GDM1 (cell line): ENCODE measurements at regions not wholly inside any gene's neighbourhood (a gene's known extent, or its start where the extent isn't known, plus 50 kb on each side); places are given as distances from the start of the nearest gene placed in this dataset.
"Not testable (repeated sequence)": the region's sequence is repeated elsewhere in the genome, so short reads cannot be mapped to it uniquely, and the experiment has no call there.

ENCODE experiments used
- DNase-seq: peaks from one replicate; lab custom pipeline; 2025; lab: John Stamatoyannopoulos, UW

DNA sequence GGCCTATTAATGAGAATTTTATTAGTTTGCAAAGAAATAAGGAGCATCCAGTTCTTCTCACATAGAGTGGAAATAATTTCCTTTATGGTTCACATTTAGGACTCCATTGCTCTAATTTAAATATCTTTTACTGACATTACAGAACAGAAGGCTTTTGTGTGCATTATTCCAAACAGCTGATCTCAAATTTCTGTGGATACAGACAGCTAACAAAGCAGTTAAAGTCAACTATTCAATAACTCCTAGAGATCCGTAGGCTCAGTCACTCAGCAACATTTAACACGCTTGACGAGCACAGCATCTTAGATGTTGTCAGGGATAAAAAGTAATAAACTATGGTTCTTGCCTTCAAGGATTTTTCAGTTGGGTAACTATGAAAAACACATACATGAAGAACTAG, 305.8 kb upstream of the SYNCRIP start:
- no peak for DNase-seq

DNA sequence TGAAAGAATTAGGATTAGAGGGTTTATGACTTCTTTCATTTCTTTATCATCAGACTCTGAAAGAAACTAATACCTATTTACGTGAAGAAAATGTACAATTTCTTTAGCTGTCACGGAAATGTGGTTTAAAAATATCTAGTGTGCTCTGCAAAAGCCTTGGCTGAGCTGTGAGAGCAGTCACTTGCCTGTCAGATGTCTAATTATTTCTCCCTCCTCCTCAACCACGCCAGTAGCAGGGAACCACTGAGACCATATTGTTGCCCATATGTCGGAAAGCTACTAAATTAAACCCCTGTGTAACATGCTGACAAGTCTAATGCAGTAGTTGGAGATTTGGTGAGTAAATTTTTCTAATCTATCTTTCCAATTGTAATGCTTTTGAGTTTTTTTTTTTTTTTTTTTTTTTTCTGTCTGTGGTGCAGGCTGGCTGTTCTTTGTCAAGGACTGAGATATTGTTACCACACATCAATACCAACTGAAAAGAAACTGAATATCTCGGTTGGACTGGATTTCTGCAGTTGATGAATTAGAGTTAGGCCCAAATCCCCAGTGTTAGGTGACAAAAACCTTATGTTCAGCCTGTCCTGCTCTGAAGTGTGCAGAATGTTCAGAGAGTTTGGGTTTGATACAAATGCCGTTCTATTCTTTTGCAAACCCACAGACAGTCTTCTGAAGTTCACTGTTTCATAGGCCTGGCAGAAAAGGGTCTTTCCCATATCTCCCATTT, 302.9 kb upstream of the SYNCRIP start:
- DNase-seq, result no peak

DNA sequence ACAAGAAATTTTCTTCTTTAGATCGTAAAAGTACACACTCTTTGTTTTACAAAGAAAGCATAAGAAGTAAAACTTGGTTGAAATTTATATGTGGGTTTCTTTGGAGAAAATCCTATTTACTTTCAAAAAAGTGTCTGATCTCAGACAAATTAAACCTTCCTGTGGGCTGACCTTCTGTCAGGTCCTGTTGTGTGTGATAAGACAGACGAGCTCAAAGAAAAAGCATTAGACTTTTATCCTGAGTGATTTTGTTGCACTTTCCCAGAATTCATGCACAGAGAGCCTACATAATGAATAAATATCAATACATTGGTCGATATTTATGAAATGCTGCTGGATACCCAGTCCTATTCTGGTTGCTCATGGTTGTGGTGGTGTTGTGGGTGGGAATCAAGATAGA, 302.1 kb upstream of the SYNCRIP start:
- no peak for DNase-seq

DNA sequence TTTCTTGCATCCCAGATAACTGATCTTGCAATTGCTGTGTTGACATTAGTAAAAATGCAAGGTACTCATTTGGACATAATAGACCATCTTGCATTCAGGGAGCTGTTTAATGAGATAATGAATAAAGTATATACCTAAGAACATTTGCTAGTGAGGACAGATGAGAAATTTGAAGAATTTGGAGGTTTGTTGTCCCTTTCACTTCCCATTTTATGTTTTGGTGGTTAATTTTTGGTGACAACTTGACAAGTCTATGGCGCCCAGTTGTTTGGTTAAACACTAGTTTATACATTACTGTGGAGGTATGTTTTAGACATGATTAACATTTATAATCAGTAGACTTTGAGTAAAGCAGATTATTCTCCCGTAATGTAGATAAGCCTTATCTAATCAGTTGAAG, 300.2 kb upstream of the SYNCRIP start:
- no peak for DNase-seq

DNA sequence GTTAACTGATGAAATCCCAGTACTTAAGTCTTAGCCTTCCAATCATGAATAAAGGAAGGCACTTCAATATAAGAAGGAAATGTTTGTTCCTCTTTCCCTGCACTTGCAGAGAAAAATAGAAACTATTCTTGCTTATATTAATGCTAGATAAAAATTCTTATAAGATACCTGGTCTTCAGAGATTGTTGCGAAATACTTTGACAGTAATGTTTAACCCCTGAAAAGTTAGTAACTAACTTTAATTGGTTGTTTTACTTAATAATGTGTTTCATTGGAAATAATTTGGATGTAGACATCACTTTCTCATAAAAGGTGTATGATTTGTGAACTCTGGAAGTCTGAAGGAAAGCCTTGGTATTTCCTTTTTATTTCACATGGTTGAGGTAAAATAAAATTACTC, 294.2 kb upstream of the SYNCRIP start:
- no peak for DNase-seq

DNA sequence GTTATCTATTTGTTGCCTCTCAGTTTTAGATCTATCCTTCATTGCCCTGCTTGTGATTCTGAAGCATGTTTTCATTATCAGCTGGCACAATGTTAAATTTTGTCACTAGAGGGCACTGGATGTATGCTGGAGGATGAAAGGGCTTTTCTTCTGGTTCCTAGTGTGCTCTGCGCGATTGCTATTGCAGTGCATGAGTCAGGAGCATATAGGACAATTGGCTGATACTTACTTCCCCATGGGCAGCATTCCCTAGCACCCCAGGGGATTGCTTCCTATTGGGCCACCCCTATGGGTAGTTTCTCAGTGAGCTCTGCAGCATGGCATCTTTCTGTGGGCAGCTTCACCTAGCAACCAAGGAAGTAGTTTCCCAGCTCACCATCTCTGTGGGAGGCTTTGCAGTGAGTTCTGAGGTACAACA, 280.3 kb upstream of the SYNCRIP start:
- peak; percentile 5 for DNase-seq

DNA sequence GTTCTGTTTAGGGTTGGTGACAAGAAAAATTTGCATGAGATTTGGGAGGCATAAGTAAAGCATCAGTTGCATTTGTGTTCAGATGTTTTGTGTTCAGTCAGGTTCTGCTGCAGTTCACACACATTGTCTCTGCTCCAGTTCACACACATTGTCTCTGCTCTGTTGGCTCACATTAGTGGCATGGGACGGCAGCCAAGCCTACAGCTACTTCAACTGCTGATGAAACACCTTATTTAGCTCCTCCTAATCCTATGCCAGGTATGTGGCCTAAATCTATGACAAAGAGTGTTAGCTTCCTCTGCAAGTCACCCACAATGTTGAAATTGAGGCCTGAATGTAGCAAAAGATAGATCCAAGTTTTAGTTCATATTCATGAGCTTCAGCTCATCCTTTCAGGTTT, 278.1 kb upstream of the SYNCRIP start:
- no peak for DNase-seq

DNA sequence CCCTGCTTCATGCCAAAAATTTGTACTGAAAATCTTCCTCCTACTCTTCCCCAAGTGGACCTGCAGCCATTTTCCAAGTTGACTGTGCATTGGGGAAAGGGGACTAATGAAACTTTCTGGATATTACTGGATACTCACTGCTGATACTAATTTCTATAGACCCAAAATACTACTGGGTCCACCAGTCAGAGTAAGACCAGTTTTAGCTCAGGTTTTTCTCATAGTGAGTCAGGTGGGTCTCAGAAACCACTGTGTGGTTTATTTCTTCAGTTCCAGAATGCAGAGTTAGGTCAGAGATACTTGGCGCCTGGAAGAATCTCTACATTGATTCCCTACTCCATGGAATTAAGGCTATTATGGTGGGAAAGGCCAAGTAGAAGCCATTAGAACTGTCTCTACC, 274.8 kb upstream of the SYNCRIP start:
- no peak for DNase-seq

DNA sequence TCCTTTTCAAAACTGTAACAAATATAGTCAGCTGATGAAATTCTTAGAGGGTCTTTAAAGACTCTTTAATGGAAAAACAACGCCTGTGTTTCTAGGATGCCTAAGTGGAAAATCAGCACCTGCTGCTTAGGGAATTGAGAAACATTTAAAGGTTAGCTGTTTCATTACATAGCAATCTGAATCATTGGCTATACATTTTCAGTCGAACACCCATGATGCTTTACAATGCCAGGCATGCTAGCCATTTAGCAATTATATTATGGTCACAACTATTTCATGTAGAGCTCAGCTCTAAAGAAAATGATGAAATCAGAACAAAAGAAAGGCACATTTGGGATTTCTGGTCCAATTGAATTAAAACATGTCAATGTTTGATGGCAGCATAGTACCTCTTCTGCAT, 270.3 kb upstream of the SYNCRIP start:
- DNase-seq, result no peak

DNA sequence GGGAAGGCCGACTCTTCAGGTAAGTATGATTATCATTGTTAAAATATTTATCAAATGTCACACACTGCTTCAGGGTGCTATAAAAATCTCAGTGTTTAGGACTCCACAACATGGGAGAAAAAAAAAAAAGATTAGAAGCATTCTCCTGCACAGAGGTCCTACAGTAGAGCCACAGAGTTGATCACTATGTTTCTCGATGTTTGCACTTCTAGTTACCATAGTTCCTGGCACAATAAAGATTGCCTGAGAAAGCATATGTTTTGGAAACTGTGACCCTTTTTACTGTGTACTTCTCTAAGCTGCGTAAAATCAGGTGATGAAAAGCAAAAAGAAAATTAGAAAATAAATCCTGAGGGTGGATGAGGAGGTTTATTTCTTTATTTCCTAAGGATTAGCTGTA, 269.9 kb upstream of the SYNCRIP start:
- DNase-seq, result no peak

DNA sequence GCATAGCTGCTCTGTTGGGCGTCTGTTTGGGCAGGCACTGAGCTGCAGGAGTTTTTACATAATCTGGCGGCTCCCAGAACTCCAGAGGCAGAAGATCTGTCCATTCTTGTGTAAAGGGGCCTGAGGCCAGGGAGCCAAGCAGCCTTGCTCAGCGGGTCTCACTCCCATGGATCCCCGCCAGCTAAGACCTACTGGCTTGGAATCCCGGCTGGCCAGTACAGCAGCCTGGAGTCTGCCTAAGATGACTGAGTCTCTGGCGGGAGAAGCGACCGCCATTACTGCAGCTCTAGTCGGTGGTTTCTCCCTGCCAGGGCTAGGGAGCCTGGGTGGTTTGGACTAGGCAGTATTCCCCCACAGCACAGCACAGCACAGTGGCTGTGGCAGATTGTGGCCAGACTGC, 268.4 kb upstream of the SYNCRIP start:
- no peak for DNase-seq

DNA sequence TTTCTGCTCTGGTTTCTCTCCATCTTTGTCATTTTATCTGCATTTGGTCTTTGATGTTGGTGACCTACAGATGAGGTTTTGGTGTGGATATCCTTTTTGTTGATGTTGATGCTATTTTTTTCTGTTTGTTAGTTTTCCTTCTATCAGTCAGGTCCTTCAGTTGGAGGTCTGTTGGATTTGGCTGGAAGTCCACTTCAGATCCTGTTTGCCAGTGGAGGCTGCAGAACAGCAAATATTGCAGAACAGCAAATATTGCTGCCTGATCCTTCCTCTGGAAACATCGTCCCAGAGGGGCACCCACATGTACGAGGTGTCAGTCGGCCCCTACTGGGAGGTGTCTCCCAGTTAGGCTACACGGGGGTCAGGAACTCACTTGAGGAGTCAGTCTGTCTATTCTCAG, 265.4 kb upstream of the SYNCRIP start:
- DNase-seq, result not testable (repeated sequence)

DNA sequence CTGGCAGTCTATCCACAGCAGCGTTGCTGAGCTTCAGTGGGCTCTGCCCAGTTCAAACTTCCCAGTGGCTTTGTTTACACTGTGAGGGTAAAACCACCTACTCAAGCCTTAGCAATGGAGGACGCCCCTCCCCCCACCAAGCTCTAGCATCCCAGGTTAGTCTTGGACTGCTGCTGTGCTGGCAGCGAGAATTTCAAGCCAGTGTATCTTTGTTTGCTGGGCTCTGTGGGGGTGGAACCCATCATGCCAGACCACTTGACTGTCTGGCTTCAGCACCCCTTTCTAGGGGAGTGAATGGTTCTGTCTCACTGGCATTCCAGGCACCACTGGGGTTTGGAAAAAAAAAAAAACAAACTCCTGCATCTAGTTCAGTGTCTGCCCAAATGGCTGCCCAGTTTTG, 249.7 kb upstream of the SYNCRIP start:
- DNase-seq, result no peak

DNA sequence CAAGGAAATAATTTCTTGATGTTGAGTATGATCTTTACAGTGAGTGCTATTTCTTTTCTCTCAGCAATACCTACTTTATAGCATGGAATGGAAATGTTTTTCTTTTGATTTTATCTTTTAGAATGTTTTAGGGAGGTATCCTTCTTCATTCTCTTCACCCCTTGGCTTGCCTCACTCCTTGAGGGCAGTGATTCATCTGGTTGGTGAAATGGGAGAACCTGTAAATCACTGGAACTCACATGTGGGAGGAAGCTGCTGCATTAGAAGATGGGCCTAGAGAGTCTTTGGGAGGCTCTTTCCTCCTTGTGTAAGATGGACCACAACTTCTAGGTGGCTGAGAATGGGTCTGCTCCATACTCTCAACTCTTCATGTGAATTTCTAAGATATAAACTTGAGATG, 244.8 kb upstream of the SYNCRIP start:
- DNase-seq, result no peak

DNA sequence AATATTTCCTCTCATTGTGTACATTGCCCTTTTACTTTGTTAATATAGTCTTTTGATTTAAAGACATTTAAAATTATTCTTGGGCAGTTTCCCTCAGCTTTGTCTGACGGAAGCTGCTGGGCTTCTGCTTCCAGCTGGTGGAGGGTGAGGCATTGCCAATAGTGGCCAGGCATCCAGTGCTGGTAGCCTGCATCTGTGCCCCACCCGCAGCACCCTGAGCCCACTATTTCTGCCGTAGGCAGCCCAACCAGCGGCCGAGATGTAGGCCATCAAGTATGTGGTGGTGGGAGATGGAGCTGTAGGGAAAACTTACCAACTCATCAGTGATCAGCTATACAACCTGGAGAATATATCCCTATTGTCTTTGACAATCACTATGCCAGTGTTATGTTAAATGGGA, 226.0 kb upstream of the SYNCRIP start:
- DNase-seq, result no peak

DNA sequence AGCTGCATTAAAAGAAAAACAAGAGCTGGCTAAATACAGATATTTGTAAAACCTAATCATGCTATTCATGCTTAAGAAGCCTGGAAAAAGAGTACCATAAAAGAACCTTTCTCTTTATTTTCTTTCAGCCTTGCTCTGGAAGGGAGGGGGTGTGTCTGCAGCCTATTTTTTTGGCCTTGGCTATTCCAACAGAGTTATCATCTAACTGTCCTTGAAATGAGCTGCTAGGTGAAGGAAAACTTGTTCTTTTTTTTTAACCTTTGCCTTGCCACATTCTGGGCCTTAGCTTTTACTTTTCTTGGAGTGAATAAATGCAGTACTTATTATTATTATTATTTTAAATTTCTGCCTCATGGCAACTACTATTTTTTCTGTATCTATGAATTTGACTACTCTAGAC, 224.9 kb upstream of the SYNCRIP start:
- no peak for DNase-seq

DNA sequence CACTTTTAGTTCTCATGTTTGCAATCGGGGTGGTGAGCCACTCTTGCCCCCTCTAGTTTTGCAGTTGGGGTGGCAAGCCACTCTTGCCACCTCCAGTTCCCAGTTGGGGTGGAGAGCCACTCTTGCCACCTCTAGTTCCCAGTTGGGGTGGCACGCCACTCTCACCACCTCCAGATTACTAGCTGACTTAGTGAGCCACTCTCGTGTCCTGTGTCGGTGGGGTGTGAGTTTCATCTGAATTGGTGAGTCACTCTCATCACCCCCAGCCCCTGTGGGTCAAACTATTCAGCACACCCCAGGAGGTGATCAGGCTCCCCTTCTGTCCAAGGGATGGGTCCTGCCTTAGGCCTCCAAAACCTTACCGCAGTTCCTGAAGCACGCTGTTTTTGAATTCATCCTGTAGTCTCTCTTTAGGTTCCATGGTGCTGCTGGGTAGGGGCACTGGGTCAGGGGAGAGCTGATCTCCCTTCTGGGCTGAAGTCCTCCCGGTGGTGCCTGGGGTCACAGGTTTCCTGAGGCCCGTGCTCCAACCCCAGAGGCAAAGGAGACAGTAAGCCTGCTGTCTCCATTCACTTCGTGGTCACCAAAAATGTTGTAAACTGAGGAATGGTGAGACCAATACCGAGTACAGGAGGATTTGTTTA, 224.2 kb upstream of the SYNCRIP start:
- DNase-seq, result no peak

DNA sequence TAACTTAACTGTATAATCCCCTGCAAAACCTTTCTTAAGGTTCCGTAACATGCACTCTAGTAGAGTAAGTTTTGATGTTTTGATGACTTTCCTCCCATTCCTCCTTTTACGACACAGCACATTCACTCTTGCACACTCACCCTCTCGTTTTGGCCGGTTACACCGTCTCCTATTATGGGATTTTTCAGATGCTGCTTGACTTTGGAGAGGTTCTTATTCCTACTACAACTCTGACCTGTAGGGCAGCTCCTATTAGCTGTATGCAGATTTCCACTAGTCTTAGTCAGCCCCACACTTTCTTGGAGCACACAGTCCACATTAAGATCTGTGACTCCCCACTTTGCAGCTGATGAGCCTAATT, 223.7 kb upstream of the SYNCRIP start:
- no peak for DNase-seq

DNA sequence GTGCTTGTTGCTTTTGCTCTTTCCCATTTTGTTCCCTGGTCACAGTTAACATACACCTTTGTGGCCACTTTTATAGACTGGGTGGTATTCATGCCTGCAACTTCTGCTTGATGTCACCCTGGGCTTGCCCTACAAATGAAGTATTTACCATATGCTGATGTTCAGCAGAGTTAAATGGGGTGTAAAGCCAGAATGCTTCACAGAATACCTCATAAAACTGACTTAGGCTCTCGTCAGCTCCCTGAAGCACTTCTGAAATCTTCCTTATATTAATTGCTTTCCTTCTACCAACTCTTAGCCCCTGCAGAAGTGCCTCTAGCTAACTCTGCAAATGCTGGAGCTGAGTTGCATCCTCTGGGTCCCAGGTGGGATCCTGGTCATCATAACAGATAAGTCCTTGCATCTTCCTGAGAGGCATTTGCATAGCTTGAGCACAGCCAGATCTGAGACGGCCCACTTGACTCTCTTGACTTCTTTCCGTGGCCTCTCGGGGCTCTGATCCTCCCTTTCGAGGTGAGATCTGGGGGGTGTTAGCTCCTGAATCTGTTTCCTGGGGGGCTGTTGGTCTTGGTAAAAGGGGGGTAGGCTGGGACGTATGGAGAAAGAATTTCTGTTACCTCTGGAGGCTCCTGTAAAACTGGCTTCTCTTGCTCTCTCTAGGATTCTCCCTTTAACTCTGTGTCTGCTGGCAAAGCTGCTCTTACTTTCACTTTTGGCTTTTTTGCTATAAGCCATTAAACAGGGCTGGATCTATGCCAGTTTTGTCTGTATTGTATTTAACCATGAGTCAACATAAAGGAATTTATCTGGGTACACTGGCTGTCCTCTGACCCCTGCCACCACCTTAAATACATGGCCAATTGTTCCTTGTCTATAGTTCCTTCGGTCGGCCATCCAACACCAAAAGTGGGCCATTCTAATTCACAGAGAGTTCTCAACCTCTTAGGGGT, 223.0 kb upstream of the SYNCRIP start:
- peak; percentile 5 for DNase-seq

DNA sequence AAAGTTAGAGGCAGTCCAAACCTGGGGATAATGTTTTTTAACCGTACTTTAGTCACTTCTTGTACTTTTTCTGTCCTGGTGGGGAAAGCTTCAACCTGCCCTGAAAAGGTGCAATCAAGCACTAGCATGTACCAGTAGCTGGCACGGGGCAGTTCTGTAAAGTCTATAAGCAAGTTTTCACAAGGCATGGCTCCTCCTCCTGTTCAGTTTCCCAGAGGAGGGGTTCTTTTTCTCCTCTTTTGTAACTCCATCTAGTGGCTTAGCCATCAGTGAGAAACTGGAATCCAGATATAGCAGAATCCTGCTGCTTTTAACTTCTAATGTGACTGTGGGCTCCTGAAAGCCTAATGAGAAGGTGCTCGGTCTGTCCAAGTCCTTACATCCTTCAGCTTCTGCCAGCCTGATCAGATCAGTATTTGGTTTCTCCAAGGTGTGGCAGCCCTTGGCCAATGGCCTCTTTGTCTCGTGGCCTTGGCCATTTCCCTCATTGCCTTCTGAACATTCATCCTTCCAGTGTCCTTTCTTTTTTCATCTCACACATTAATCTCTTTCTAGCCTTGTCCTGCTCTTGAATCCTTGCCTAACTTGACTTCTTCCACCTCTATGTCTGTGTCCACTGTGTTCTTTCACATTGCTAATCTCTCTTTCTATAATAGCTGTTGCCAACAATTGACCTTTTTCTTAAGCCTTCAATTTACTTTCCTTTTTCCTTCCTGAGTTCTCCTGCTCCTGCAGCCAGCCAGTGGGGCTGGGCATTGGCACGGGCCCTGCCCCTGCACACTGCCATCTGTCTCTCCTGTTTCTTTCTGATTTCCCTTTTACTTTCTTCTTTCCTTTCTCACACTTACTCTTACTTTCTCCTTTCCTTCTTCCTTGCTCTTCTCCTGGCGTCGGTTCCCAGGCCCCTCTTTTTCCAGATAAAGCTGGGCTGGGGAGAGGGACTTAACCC, 222.0 kb upstream of the SYNCRIP start:
- no peak for DNase-seq

DNA sequence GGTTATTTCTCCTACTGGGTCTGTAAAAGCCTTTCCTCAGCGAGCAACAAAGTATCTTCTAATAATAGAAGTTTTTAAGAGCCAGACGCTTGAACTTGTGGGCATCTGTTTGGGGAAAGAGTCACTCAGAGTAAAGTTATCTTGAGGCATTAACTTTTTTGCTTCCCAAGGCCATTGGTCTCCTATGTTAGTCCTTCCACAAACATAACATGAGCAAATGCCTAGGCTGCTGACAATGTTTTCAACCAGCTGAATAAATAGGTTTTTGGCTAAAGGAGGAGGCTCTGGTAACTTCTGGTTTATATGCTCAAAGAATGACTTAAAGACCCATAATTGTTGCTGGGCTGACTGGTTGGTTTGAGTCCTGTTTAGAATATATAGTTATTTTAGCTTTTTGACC, 213.5 kb upstream of the SYNCRIP start:
- DNase-seq, result no peak
